Lower leg skin (tissue), 4 donors: ENCODE measurements at regions not wholly inside any gene's neighbourhood (a gene's known extent, or its start where the extent isn't known, plus 50 kb on each side); places are given as distances from the start of the nearest gene placed in this dataset.
"Not testable (repeated sequence)": the region's sequence is repeated elsewhere in the genome, so short reads cannot be mapped to it uniquely, and the experiment has no call there.

Experiments
- DNase-seq, 2 donors: peaks; one replicate each; pipeline ENCODE4 v3.0.0-alpha.2; 2019; ENCODE audit warnings: low spot score in 2 of 2
- H3K4me3 ChIP-seq: fragments of 200-600 bp; sonication (generic); 2 replicates; pipeline ENCODE4 v1.5.1; 2017; ENCODE audit warnings: mild to moderate bottlenecking, low read depth; ENCODE audit not compliant: poor library complexity, severe bottlenecking
- CTCF ChIP-seq, 3 donors: fragments of 450-650 bp; IDR thresholded peaks; one replicate each; pipeline ENCODE4 v1.5.1; 2016; ENCODE audit warnings: antibody characterized with exemption in 3 of 3, mild to moderate bottlenecking in 3 of 3, moderate library complexity in 2 of 3
- POLR2A ChIP-seq, 2 donors: fragments of 450-650 bp; IDR thresholded peaks; one replicate each; pipeline ENCODE4 v1.6.1; 2016 to 2017; ENCODE audit warnings: antibody characterized with exemption in 2 of 2, mild to moderate bottlenecking in 1 of 2, moderate library complexity in 1 of 2
- WGBS, 2 donors: methylation state at CpG; one replicate each; pipeline ENCODE4 v1.1.5; 2018; 5-methylcytosine and 5-hydroxymethylcytosine counted together
- intact Hi-C: fragments of 100-400 bp; cut with DNase I; formaldehyde crosslinking; loops from one replicate; pipeline ENCODE4 v1.15.0; 2023; ENCODE audit warnings: low total_unique reads

- WGBS, 2 donors: 52 to 56% methylated on average over 3 of the region's 3 CpGs
Measured at GRCh38 chr12:25615119-25615518, 62.0 kb upstream of the LMNTD1 start.

GRCh38 chr12:25616286-25616685 lies 63.2 kb upstream of the LMNTD1 start:
- intact Hi-C loops: no loop called here
- no peak for DNase-seq
- TF ChIP-seq CTCF (IDR thresholded peaks at IDR 0.05) (no peak), POLR2A (IDR thresholded peaks at IDR 0.05) (no peak)
- WGBS, 2 donors: 88 to 89% methylated on average over 1 of the region's 1 CpG
- H3K4me3 ChIP-seq: no peak overlapping the region

More at GRCh38 chr12:25615119-25615518, 62.0 kb upstream of the LMNTD1 start:
- no peak for TF ChIP-seq CTCF (IDR thresholded peaks at IDR 0.05)
- no peak for TF ChIP-seq POLR2A (IDR thresholded peaks at IDR 0.05)
- DNase-seq: no peak
- intact Hi-C loops: no loop called here
- H3K4me3 ChIP-seq: no peak overlapping the region

GRCh38 chr12:25617991-25618390 lies 64.9 kb upstream of the LMNTD1 start:
- no peak overlapping the region for H3K4me3 ChIP-seq
- 94 to 100% methylated on average over 1 of the region's 1 CpG for whole genome bisulfite sequencing, 2 donors
- TF ChIP-seq CTCF (IDR thresholded peaks at IDR 0.05): no peak
- no peak for TF ChIP-seq POLR2A (IDR thresholded peaks at IDR 0.05)
- DNase-seq: no peak
- intact Hi-C loops: no loop called here

GRCh38 chr12:25623816-25624215 lies 70.7 kb upstream of the LMNTD1 start:
- WGBS, 2 donors: 94% methylated on average over 1 of the region's 1 CpG

GRCh38 chr12:25625146-25625545 lies 72.1 kb upstream of the LMNTD1 start:
- intact Hi-C loops: no loop called here
- no peak for TF ChIP-seq POLR2A (IDR thresholded peaks at IDR 0.05)
- no peak for TF ChIP-seq CTCF (IDR thresholded peaks at IDR 0.05)
- H3K4me3 ChIP-seq: no peak overlapping the region
- 59 to 62% methylated on average over 2 of the region's 2 CpGs for WGBS, 2 donors
- DNase-seq: no peak

More at GRCh38 chr12:25623816-25624215, 70.7 kb upstream of the LMNTD1 start:
- DNase-seq: no peak
- intact Hi-C loops: no loop called here
- TF ChIP-seq CTCF (IDR thresholded peaks at IDR 0.05) (no peak), POLR2A (IDR thresholded peaks at IDR 0.05) (no peak)
- H3K4me3 ChIP-seq: no peak overlapping the region

- no peak overlapping the region for H3K4me3 ChIP-seq
- DNase-seq: no peak
- WGBS, 2 donors: 81 to 85% methylated on average over 3 of the region's 3 CpGs
- TF ChIP-seq CTCF (IDR thresholded peaks at IDR 0.05) (no peak), POLR2A (IDR thresholded peaks at IDR 0.05) (no peak)
- intact Hi-C loops: no loop called here
Measured at GRCh38 chr12:25629341-25629740, 76.3 kb upstream of the LMNTD1 start.

GRCh38 chr12:25630735-25631515 lies 77.8 kb upstream of the LMNTD1 start:
- intact Hi-C loops, DNase-seq, H3K4me3 ChIP-seq: not testable (repeated sequence)
- 82 to 91% methylated on average over 11 of the region's 11 CpGs for WGBS, 2 donors

GRCh38 chr12:25633149-25633548 lies 80.1 kb upstream of the LMNTD1 start:
- WGBS, 2 donors: 92 to 97% methylated on average over 1 of the region's 1 CpG
- intact Hi-C loops: not testable (repeated sequence)

More at GRCh38 chr12:25633149-25633548, 80.1 kb upstream of the LMNTD1 start:
- not testable (repeated sequence) for H3K4me3 ChIP-seq, DNase-seq
